ENCODE measurements at regions not wholly inside any gene's neighbourhood (a gene's known extent, or its start where the extent isn't known, plus 50 kb on each side); places are given as distances from the start of the nearest gene placed in this dataset.

GRCh38 chr13:39893808-39894207, 238.3 kb downstream of the COG6 start:
- peak; percentile 25 for DNase-seq
- no peak overlapping the region for H3K4me3 ChIP-seq
- no peaks in the 10 kb centered on the region for H3K27me3 ChIP-seq
- intact Hi-C loops (cut with DNase I; ENCODE audit: low total_unique reads): no loop called here
- no peaks in the 10 kb centered on the region for H3K4me1 ChIP-seq
- no peak for TF ChIP-seq CTCF (IDR thresholded peaks at IDR 0.05)
- TF ChIP-seq POLR2A (IDR thresholded peaks at IDR 0.05): no peak
- H3K36me3 ChIP-seq (ENCODE audit: low read depth, missing control alignments): no peaks in the 10 kb centered on the region
- peak overlapping the region in 1 of 2 donors; percentile 22 for H3K27ac ChIP-seq
- WGBS, 2 donors: 88 to 96% methylated on average over 1 of the region's 1 CpG
- H3K9me3 ChIP-seq: no peaks in the 10 kb centered on the region

GRCh38 chr13:39894586-39894985, 239.1 kb downstream of the COG6 start:
- no peak for TF ChIP-seq POLR2A (IDR thresholded peaks at IDR 0.05)
- TF ChIP-seq CTCF (IDR thresholded peaks at IDR 0.05): no peak
- intact Hi-C loops (cut with DNase I; ENCODE audit: low total_unique reads): no loop called here
- no peaks in the 10 kb centered on the region for H3K36me3 ChIP-seq (ENCODE audit: low read depth, missing control alignments)
- no peaks in the 10 kb centered on the region for H3K27me3 ChIP-seq
- H3K4me1 ChIP-seq: no peaks in the 10 kb centered on the region
- 73 to 76% methylated on average over 5 of the region's 5 CpGs for WGBS, 2 donors
- H3K27ac ChIP-seq: no peak overlapping the region
- no peak for DNase-seq
- no peak overlapping the region for H3K4me3 ChIP-seq
- no peaks in the 10 kb centered on the region for H3K9me3 ChIP-seq

- Histone ChIP-seq H3K27ac (no peak overlapping the region), H3K27me3 (no peaks in the 10 kb centered on the region), H3K36me3 (ENCODE audit: low read depth, missing control alignments) (no peaks in the 10 kb centered on the region), H3K9me3 (no peaks in the 10 kb centered on the region), H3K4me3 (no peak overlapping the region), H3K4me1 (no peaks in the 10 kb centered on the region)
- TF ChIP-seq POLR2A (IDR thresholded peaks at IDR 0.05) (no peak), CTCF (IDR thresholded peaks at IDR 0.05) (no peak)
- no peak for DNase-seq
- intact Hi-C loops (cut with DNase I; ENCODE audit: low total_unique reads): no loop called here
- 32 to 42% methylated on average over 3 of the region's 3 CpGs for WGBS, 2 donors
These were observed 239.8 kb downstream of the COG6 start for GRCh38 chr13:39895254-39895653.

GRCh38 chr13:39897636-39898035, 242.2 kb downstream of the COG6 start:
- DNase-seq: no peak
- Histone ChIP-seq H3K36me3 (ENCODE audit: low read depth, missing control alignments) (no peaks in the 10 kb centered on the region), H3K4me3 (no peak overlapping the region), H3K9me3 (no peaks in the 10 kb centered on the region), H3K27ac (peak overlapping the region in 1 of 2 donors; percentile 33), H3K4me1 (no peaks in the 10 kb centered on the region), H3K27me3 (no peaks in the 10 kb centered on the region)
- 60 to 67% methylated on average over 5 of the region's 5 CpGs for WGBS, 2 donors
- intact Hi-C loops (cut with DNase I; ENCODE audit: low total_unique reads): no loop called here
- no peak for TF ChIP-seq POLR2A (IDR thresholded peaks at IDR 0.05)
- no peak for TF ChIP-seq CTCF (IDR thresholded peaks at IDR 0.05)

GRCh38 chr13:39900106-39900750, 244.8 kb downstream of the COG6 start:
- TF ChIP-seq CTCF (IDR thresholded peaks at IDR 0.05) (no peak), POLR2A (IDR thresholded peaks at IDR 0.05) (no peak)
- Histone ChIP-seq H3K9me3 (no peaks in the 10 kb centered on the region), H3K36me3 (ENCODE audit: low read depth, missing control alignments) (no peaks in the 10 kb centered on the region), H3K27me3 (no peaks in the 10 kb centered on the region), H3K4me1 (no peaks in the 10 kb centered on the region), H3K27ac (peak overlapping the region; percentile 53 to 87), H3K4me3 (no peak overlapping the region)
- 46 to 57% methylated on average over 4 of the region's 4 CpGs for WGBS, 2 donors
- intact Hi-C loops (cut with DNase I; ENCODE audit: low total_unique reads): no loop called here
- DNase-seq: peak; percentile 22
